ENCODE measurements at regions not wholly inside any gene's neighbourhood (a gene's known extent, or its start where the extent isn't known, plus 50 kb on each side); places are given as distances from the start of the nearest gene placed in this dataset.
A peak's percentile ranks its signal among the peaks of the same experiment; 100 is the strongest.
"Not testable (repeated sequence)": the region's sequence is repeated elsewhere in the genome, so short reads cannot be mapped to it uniquely, and the experiment has no call there.

- POLR2A ChIA-PET; H3K27ac ChIP-seq (ENCODE audit: extremely low read depth, low read depth, low read length); H3K4me3 ChIP-seq (ENCODE audit: low read depth, low read length); H3K4me1 ChIP-seq (ENCODE audit: control insufficient read depth, insufficient read depth, low read length); H3K36me3 ChIP-seq (ENCODE audit: control insufficient read depth in 2 of 2, insufficient read depth in 1 of 2, low read length in 2 of 2); H3K9me3 ChIP-seq (ENCODE audit: control insufficient read depth, insufficient read depth, low read depth, low read length): not testable (repeated sequence)
- CTCF ChIA-PET, result interaction anchor here (0.6 kb wide), 1 partner anchor 104 kb away, joined by 3 read pairs; no protein-coding TSS in a partner anchor
- TF ChIP-seq ZNF146 (tag by site-specific recombination; IDR thresholded peaks at IDR 0.05), result peak; percentile 79
These were observed 257.0 kb upstream of the PCDH18 start for GRCh38 chr4:137789263-137789662.

GRCh38 chr4:137783923-137784322, 251.6 kb upstream of the PCDH18 start:
- H3K9me3 ChIP-seq (ENCODE audit: control insufficient read depth, insufficient read depth, low read depth, low read length); H3K4me3 ChIP-seq (ENCODE audit: low read depth, low read length); H3K27ac ChIP-seq (ENCODE audit: extremely low read depth, low read depth, low read length); POLR2A ChIA-PET; CTCF ChIA-PET; H3K36me3 ChIP-seq (ENCODE audit: control insufficient read depth in 2 of 2, insufficient read depth in 1 of 2, low read length in 2 of 2); H3K4me1 ChIP-seq (ENCODE audit: control insufficient read depth, insufficient read depth, low read length): not testable (repeated sequence)

DNA sequence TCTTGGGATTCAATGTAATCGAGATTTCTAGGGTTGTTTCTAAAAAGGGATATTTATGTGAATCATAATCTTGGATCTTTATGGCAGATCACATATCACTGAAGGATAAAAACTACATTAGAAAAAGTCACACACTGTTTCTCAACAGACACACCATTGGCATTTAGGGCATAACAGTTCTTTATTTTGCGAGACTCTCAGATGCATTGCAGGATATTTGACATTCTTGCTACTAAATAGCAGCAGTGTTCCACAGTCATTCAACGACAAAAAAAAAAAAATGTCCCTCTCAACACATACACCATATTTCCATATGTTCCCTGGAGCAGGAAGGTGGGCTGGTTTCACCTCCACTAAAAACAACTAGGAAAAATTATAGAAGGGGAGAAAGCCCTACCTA, 243.4 kb upstream of the PCDH18 start:
- ChIA-PET POLR2A (no interaction called here), CTCF (no interaction called here)
- Histone ChIP-seq H3K9me3 (ENCODE audit: control insufficient read depth, insufficient read depth, low read depth, low read length) (no peaks in the 10 kb centered on the region), H3K4me3 (ENCODE audit: low read depth, low read length) (no peak overlapping the region), H3K4me1 (ENCODE audit: control insufficient read depth, insufficient read depth, low read length) (no peaks in the 10 kb centered on the region), H3K36me3 (ENCODE audit: control insufficient read depth in 2 of 2, insufficient read depth in 1 of 2, low read length in 2 of 2) (no peaks in the 10 kb centered on the region), H3K27ac (ENCODE audit: extremely low read depth, low read depth, low read length) (no peak overlapping the region)
- no peak for TF ChIP-seq SETDB1 (IDR thresholded peaks at IDR 0.05; ENCODE audit: insufficient read length, low read length)
- TF ChIP-seq ZNF707 (tag by site-specific recombination; IDR thresholded peaks at IDR 0.05), result no peak
- TF ChIP-seq ZNF2 (tag by site-specific recombination; IDR thresholded peaks at IDR 0.05), result no peak
- TF ChIP-seq HOXD13 (CRISPR knock-in tag; IDR thresholded peaks at IDR 0.05; ENCODE audit: borderline replicate concordance), result no peak
- no peak for TF ChIP-seq GLIS2 (tag by site-specific recombination; IDR thresholded peaks at IDR 0.05)
- no peak for TF ChIP-seq EGR2 (tag by site-specific recombination; IDR thresholded peaks at IDR 0.05; ENCODE audit: low read depth)
- TF ChIP-seq ZNF248 (tag by site-specific recombination; IDR thresholded peaks at IDR 0.05), result no peak
- no peak for TF ChIP-seq ZNF692 (tag by site-specific recombination; IDR thresholded peaks at IDR 0.05)
- no peak for TF ChIP-seq ZNF830 (tag by site-specific recombination; IDR thresholded peaks at IDR 0.05; ENCODE audit: low read depth)

- POLR2A ChIA-PET, result no interaction called here
- Histone ChIP-seq H3K4me1 (ENCODE audit: control insufficient read depth, insufficient read depth, low read length) (no peaks in the 10 kb centered on the region), H3K27ac (ENCODE audit: extremely low read depth, low read depth, low read length) (no peak overlapping the region), H3K4me3 (ENCODE audit: low read depth, low read length) (no peak overlapping the region), H3K36me3 (ENCODE audit: control insufficient read depth in 2 of 2, insufficient read depth in 1 of 2, low read length in 2 of 2) (no peaks in the 10 kb centered on the region), H3K9me3 (ENCODE audit: control insufficient read depth, insufficient read depth, low read depth, low read length) (no peaks in the 10 kb centered on the region)
- CTCF ChIA-PET, result no interaction called here
- no peak for TF ChIP-seq ZNF18 (tag by site-specific recombination; IDR thresholded peaks at IDR 0.05)
- no peak for TF ChIP-seq ZNF837 (tag by site-specific recombination; IDR thresholded peaks at IDR 0.05)
- no peak for TF ChIP-seq ZFP37 (tag by site-specific recombination; IDR thresholded peaks at IDR 0.05)
- TF ChIP-seq ZFP3 (tag by site-specific recombination; IDR thresholded peaks at IDR 0.05; ENCODE audit: low read depth), result no peak
- TF ChIP-seq, protein P1, sequence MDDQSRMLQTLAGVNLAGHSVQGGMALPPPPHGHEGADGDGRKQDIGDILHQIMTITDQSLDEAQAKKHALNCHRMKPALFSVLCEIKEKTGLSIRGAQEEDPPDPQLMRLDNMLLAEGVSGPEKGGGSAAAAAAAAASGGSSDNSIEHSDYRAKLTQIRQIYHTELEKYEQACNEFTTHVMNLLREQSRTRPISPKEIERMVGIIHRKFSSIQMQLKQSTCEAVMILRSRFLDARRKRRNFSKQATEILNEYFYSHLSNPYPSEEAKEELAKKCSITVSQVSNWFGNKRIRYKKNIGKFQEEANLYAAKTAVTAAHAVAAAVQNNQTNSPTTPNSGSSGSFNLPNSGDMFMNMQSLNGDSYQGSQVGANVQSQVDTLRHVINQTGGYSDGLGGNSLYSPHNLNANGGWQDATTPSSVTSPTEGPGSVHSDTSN (CRISPR knock-in tag; IDR thresholded peaks at IDR 0.05), result no peak
- no peak for TF ChIP-seq SETDB1 (IDR thresholded peaks at IDR 0.05; ENCODE audit: insufficient read length, low read length)
- TF ChIP-seq ZSCAN23 (tag by site-specific recombination; IDR thresholded peaks at IDR 0.05), result no peak
- TF ChIP-seq, protein P2, sequence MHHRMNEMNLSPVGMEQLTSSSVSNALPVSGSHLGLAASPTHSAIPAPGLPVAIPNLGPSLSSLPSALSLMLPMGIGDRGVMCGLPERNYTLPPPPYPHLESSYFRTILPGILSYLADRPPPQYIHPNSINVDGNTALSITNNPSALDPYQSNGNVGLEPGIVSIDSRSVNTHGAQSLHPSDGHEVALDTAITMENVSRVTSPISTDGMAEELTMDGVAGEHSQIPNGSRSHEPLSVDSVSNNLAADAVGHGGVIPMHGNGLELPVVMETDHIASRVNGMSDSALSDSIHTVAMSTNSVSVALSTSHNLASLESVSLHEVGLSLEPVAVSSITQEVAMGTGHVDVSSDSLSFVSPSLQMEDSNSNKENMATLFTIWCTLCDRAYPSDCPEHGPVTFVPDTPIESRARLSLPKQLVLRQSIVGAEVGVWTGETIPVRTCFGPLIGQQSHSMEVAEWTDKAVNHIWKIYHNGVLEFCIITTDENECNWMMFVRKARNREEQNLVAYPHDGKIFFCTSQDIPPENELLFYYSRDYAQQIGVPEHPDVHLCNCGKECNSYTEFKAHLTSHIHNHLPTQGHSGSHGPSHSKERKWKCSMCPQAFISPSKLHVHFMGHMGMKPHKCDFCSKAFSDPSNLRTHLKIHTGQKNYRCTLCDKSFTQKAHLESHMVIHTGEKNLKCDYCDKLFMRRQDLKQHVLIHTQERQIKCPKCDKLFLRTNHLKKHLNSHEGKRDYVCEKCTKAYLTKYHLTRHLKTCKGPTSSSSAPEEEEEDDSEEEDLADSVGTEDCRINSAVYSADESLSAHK (tag by site-specific recombination; IDR thresholded peaks at IDR 0.05), result no peak
- no peak for TF ChIP-seq KLF7 (tag by site-specific recombination; IDR thresholded peaks at IDR 0.05; ENCODE audit: borderline replicate concordance)
- no peak for TF ChIP-seq SALL2 (tag by site-specific recombination; IDR thresholded peaks at IDR 0.05; ENCODE audit: borderline replicate concordance)
- TF ChIP-seq, protein P3, sequence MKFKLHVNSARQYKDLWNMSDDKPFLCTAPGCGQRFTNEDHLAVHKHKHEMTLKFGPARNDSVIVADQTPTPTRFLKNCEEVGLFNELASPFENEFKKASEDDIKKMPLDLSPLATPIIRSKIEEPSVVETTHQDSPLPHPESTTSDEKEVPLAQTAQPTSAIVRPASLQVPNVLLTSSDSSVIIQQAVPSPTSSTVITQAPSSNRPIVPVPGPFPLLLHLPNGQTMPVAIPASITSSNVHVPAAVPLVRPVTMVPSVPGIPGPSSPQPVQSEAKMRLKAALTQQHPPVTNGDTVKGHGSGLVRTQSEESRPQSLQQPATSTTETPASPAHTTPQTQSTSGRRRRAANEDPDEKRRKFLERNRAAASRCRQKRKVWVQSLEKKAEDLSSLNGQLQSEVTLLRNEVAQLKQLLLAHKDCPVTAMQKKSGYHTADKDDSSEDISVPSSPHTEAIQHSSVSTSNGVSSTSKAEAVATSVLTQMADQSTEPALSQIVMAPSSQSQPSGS (tag by site-specific recombination; IDR thresholded peaks at IDR 0.05; ENCODE audit: low read depth), result no peak
- TF ChIP-seq YY2 (tag by site-specific recombination; IDR thresholded peaks at IDR 0.05), result no peak
- no peak for TF ChIP-seq ZNF701 (tag by site-specific recombination; IDR thresholded peaks at IDR 0.05)
These were observed 242.2 kb upstream of the PCDH18 start for GRCh38 chr4:137774501-137774900.

Data from HEK293 (cell line).